Stimulated activated CD4-positive, alpha-beta T cell treated with anti-CD3 and anti-CD28 coated beads, TNF-alpha, amount 100 ng/mL, for 1 hour (primary cell): ENCODE measurements at regions not wholly inside any gene's neighbourhood (a gene's known extent, or its start where the extent isn't known, plus 50 kb on each side); places are given as distances from the start of the nearest gene placed in this dataset.
"Not testable (repeated sequence)": the region's sequence is repeated elsewhere in the genome, so short reads cannot be mapped to it uniquely, and the experiment has no call there.

ENCODE experiments used
- DNase-seq, 3 donors: peaks; one replicate each; pipeline ENCODE4 v3.0.0-alpha.2; 2020; ENCODE audit warnings: low read depth in 3 of 3, low spot score in 1 of 3

GRCh38 chr3:18083273-18083590, 340.8 kb upstream of the TBC1D5 start:
- DNase-seq, result not testable (repeated sequence)

GRCh38 chr3:18082551-18083272, 340.3 kb upstream of the TBC1D5 start:
- no peak for DNase-seq

GRCh38 chr3:18080198-18080689, 337.8 kb upstream of the TBC1D5 start:
- no peak for DNase-seq

- no peak for DNase-seq
Measured at GRCh38 chr3:18079739-18080138, 337.3 kb upstream of the TBC1D5 start.

- no peak for DNase-seq
Measured at GRCh38 chr3:18079062-18079461, 336.6 kb upstream of the TBC1D5 start.

GRCh38 chr3:18077128-18077840, 334.9 kb upstream of the TBC1D5 start:
- no peak for DNase-seq

GRCh38 chr3:18076301-18076700, 333.9 kb upstream of the TBC1D5 start:
- DNase-seq, result no peak

GRCh38 chr3:18075799-18076198, 333.4 kb upstream of the TBC1D5 start:
- DNase-seq, result no peak

- no peak for DNase-seq
Measured at GRCh38 chr3:18071833-18072232, 329.4 kb upstream of the TBC1D5 start.

GRCh38 chr3:18070944-18071343, 328.5 kb upstream of the TBC1D5 start:
- DNase-seq, result no peak

- no peak for DNase-seq
Measured at GRCh38 chr3:18070231-18070630, 327.8 kb upstream of the TBC1D5 start.

GRCh38 chr3:18069568-18069967, 327.1 kb upstream of the TBC1D5 start:
- DNase-seq, result no peak

- no peak for DNase-seq
Measured at GRCh38 chr3:18066899-18067582, 324.6 kb upstream of the TBC1D5 start.

GRCh38 chr3:18064586-18064985, 322.2 kb upstream of the TBC1D5 start:
- no peak for DNase-seq

- DNase-seq, result no peak
Measured at GRCh38 chr3:18062657-18063025, 320.2 kb upstream of the TBC1D5 start.

GRCh38 chr3:18061737-18062656, 319.6 kb upstream of the TBC1D5 start:
- no peak for DNase-seq

GRCh38 chr3:18058666-18059065, 316.2 kb upstream of the TBC1D5 start:
- DNase-seq, result no peak

GRCh38 chr3:18057471-18058091, 315.1 kb upstream of the TBC1D5 start:
- no peak for DNase-seq

- no peak for DNase-seq
Measured at GRCh38 chr3:18054625-18055024, 312.2 kb upstream of the TBC1D5 start.

GRCh38 chr3:18051306-18051705, 308.9 kb upstream of the TBC1D5 start:
- no peak for DNase-seq

GRCh38 chr3:18049096-18049495, 306.7 kb upstream of the TBC1D5 start:
- no peak for DNase-seq
